Liver (tissue), 7 donors: ENCODE measurements at regions not wholly inside any gene's neighbourhood (a gene's known extent, or its start where the extent isn't known, plus 50 kb on each side); places are given as distances from the start of the nearest gene placed in this dataset.

Experiments
- DNase-seq: peaks from one replicate; pipeline ENCODE4 v3.0.0-alpha.2; 2017; ENCODE audit warnings: low spot score
- H3K27ac ChIP-seq, 2 donors: one replicate each; pipeline ENCODE4 v1.7.0; 2013; ENCODE audit warnings: inconsistent platforms in 2 of 2, low read length in 2 of 2, control low read depth in 1 of 2, low read depth in 1 of 2, mild to moderate bottlenecking in 1 of 2
- H3K27me3 ChIP-seq, 4 donors: one replicate each; pipeline versions ENCODE4 v1.6.1 to v1.7.0; 2013; ENCODE audit warnings: low read length in 3 of 4, inconsistent platforms in 1 of 4, mild to moderate bottlenecking in 1 of 4, moderate library complexity in 1 of 4; ENCODE audit not compliant: control insufficient read depth in 4 of 4, insufficient read depth in 4 of 4
- H3K36me3 ChIP-seq, 4 donors: one replicate each; pipeline versions ENCODE4 v1.6.1 to v1.7.0; 2013; ENCODE audit warnings: low read length in 3 of 4, mild to moderate bottlenecking in 3 of 4, low read depth in 1 of 4, moderate library complexity in 1 of 4; ENCODE audit not compliant: control insufficient read depth in 4 of 4, insufficient read depth in 3 of 4
- H3K4me1 ChIP-seq, 4 donors: one replicate each; pipeline versions ENCODE4 v1.6.1 to v1.7.0; 2013; ENCODE audit warnings: low read length in 3 of 4, mild to moderate bottlenecking in 3 of 4, moderate library complexity in 1 of 4; ENCODE audit not compliant: control insufficient read depth in 4 of 4, insufficient read depth in 4 of 4
- H3K4me3 ChIP-seq, 3 donors: one replicate each; pipeline versions ENCODE4 v1.6.1 to v1.7.0; 2013; ENCODE audit warnings: low read length in 3 of 3, control low read depth in 1 of 3, low read depth in 1 of 3, mild to moderate bottlenecking in 1 of 3
- H3K9ac ChIP-seq, 2 donors: one replicate each; pipeline ENCODE4 v1.7.0; 2013; ENCODE audit warnings: low read length in 2 of 2, mild to moderate bottlenecking in 2 of 2, moderate library complexity in 2 of 2, control low read depth in 1 of 2, low read depth in 1 of 2
- H3K9me3 ChIP-seq, 4 donors: one replicate each; pipeline versions ENCODE4 v1.6.1 to v1.7.0; 2013; ENCODE audit warnings: low read length in 3 of 4; ENCODE audit not compliant: control insufficient read depth in 4 of 4
- EGR1 ChIP-seq, 2 donors: IDR thresholded peaks; 2 replicates each; pipeline ENCODE4 v1.6.1; 2016 to 2018; ENCODE audit warnings: antibody characterized with exemption in 2 of 2, low read depth in 2 of 2
- FOXA1 ChIP-seq: IDR thresholded peaks from 2 replicates; pipeline ENCODE4 v1.6.1; 2016; ENCODE audit warnings: antibody characterized with exemption
- FOXA2 ChIP-seq: IDR thresholded peaks from 2 replicates; pipeline ENCODE4 v1.6.1; 2016; ENCODE audit warnings: antibody characterized with exemption
- HNF4A ChIP-seq, 2 donors: conservative IDR thresholded peaks; 2 replicates each; pipeline ENCODE4 v1.6.1; 2016; ENCODE audit warnings: antibody characterized with exemption in 2 of 2, mild to moderate bottlenecking in 2 of 2
- HNF4G ChIP-seq: IDR thresholded peaks from 2 replicates; pipeline ENCODE4 v1.6.1; 2016; ENCODE audit warnings: antibody characterized with exemption
- JUND ChIP-seq, 2 donors: IDR thresholded peaks; 2 replicates each; pipeline ENCODE4 v1.6.1; 2016; ENCODE audit warnings: antibody characterized with exemption in 2 of 2
- NR2F2 ChIP-seq: IDR thresholded peaks from 2 replicates; pipeline ENCODE4 v1.6.1; 2016; ENCODE audit warnings: antibody characterized with exemption
- RAD21 ChIP-seq, 2 donors: IDR thresholded peaks; 2 replicates each; pipeline ENCODE4 v1.6.1; 2016; ENCODE audit warnings: antibody characterized with exemption in 2 of 2, mild to moderate bottlenecking in 2 of 2
- RXRA ChIP-seq, 2 donors: IDR thresholded peaks; 2 replicates each; pipeline ENCODE4 v1.6.1; 2017 to 2018; ENCODE audit warnings: antibody characterized with exemption in 2 of 2, mild to moderate bottlenecking in 1 of 2
- SP1 ChIP-seq: IDR thresholded peaks from 2 replicates; pipeline ENCODE4 v1.6.1; 2018; ENCODE audit warnings: antibody characterized with exemption, mild to moderate bottlenecking
- YY1 ChIP-seq: IDR thresholded peaks from 2 replicates; pipeline ENCODE4 v1.6.1; 2016; ENCODE audit warnings: antibody characterized with exemption, mild to moderate bottlenecking
- WGBS: extraction: QIAGEN DNeasy Blood & Tissue Kit; methylation state at CpG from one replicate; pipeline ENCODE4 v1.1.7; 2013; 5-methylcytosine and 5-hydroxymethylcytosine counted together
- TF ChIP-seq, protein P1 (sequence below): IDR thresholded peaks from 2 replicates; pipeline ENCODE4 v1.6.1; 2016; ENCODE audit warnings: antibody characterized with exemption
- TF ChIP-seq, protein P2 (sequence below): IDR thresholded peaks from 2 replicates; pipeline ENCODE4 v1.6.1; 2016; ENCODE audit warnings: antibody characterized with exemption
- TF ChIP-seq, protein P3 (sequence below): IDR thresholded peaks from 2 replicates; pipeline ENCODE4 v1.6.1; 2016; ENCODE audit warnings: antibody characterized with exemption, mild to moderate bottlenecking
- donor health status: healthy.
- donor health status: healthy.
- donor health status: healthy.
- donor health status: healthy.

DNA sequence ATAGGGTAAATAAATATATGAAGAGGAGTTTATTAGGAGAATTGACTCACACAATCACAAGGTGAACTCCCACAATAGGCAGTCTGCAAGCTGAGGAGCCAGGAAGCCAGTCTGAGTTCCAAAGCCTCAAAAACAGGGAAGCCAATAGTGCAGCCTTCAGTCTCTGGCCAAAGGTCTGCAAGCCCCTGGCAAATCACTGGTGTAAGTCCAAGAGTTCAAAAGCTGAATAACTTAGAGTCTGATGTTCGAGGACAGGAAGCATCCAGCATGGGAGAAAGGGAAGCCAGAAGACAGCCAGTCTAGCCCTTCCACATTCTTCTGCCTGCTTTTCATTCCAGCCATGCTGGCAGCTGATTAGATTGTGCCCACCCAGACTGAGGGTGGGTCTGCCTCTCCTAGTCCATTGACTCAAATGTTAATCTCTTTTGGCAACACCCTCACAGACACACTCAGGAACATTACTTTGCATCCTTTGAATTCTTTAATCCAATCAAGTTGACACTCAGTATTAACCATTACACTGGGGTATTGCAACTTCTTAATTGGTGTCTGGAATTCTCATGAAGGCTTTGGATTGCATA lies 736.5 kb upstream of the LMO3 start:
- no peaks in the 10 kb centered on the region for H3K9me3 ChIP-seq
- H3K36me3 ChIP-seq, result no peaks in the 10 kb centered on the region
- no peaks in the 10 kb centered on the region for H3K27me3 ChIP-seq
- no peak for DNase-seq
- no peak overlapping the region for H3K9ac ChIP-seq
- no peak overlapping the region for H3K27ac ChIP-seq
- no peaks in the 10 kb centered on the region for H3K4me1 ChIP-seq
- H3K4me3 ChIP-seq, result no peak overlapping the region
- TF ChIP-seq FOXA2, result no peak
- 10% methylated on average over 1 of the region's 1 CpG for WGBS

DNA sequence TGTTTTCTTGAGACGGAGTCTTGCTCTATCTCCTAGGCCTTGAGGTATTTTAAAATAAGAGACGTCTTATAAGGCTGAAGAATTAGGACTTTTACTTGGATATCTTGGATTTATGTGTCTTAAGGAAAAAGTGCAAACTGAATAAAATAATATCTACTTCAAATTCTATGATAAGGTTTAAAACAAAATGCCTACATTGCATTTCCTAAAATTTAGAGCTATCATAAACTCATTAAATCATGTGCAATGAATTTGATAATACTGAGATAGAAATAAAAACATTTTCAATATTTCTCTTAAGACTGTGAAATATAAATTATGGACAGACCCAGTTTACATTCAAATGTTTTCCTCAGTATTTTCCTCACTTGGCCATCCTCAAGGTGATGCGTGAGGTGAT lies 729.5 kb upstream of the LMO3 start:
- Histone ChIP-seq H3K9ac (no peak overlapping the region), H3K9me3 (peaks cover 0 to 3% (median 0%) of the 10 kb centered on the region in 4 donors), H3K27me3 (no peaks in the 10 kb centered on the region), H3K27ac (no peak overlapping the region), H3K4me1 (no peaks in the 10 kb centered on the region), H3K4me3 (no peak overlapping the region), H3K36me3 (no peaks in the 10 kb centered on the region)
- no peak for DNase-seq
- WGBS, result 72% methylated on average over 3 of the region's 3 CpGs
- TF ChIP-seq YY1, result no peak
- no peak for TF ChIP-seq NR2F2
- TF ChIP-seq JUND (IDR thresholded peaks at IDR 0.05), result no peak

DNA sequence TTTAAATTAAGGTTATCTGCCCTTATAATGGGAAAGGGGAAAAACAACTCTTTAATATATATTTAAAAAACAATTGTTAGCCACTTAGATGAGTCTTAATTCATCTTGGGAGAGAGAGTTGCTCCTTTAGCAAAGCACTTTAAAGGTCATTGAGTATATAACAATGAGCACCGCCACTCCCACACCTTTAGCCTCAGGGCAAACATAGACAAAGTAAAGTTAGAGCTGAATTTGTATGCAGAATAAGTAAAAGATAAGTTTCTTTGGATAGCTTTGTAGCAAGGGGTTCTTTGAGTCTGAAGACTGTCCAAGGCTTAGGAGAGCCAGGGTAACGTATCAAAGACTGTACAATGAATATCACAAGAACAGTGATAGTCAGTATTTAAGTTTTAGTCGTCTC lies 728.8 kb upstream of the LMO3 start:
- H3K27me3 ChIP-seq, result no peaks in the 10 kb centered on the region

DNA sequence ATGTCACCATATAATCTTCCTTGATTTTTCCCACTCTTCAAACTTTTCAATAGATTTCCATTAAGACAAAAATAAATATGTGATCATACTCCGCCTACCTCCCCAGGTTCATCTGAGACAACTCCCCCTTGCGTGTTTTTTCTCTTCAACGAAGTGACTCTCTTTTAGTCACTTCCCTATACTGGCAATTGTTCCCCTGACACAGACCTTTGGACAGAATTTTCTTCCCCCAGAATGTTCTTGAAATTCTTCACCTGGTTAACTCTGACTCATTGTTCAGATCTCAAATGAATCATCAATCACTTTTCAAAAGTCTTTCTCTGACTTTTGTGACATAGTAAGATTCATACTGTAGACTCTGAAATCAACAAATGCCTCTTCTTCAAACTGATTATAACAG lies 727.3 kb upstream of the LMO3 start:
- Histone ChIP-seq H3K4me3 (no peak overlapping the region), H3K4me1 (no peaks in the 10 kb centered on the region), H3K27me3 (no peaks in the 10 kb centered on the region), H3K9ac (no peak overlapping the region), H3K27ac (no peak overlapping the region), H3K36me3 (no peaks in the 10 kb centered on the region), H3K9me3 (peaks cover 0 to 3% (median 0%) of the 10 kb centered on the region in 4 donors)
- 84% methylated on average over 3 of the region's 3 CpGs for WGBS
- DNase-seq, result no peak
- TF ChIP-seq FOXA1, result no peak
- TF ChIP-seq EGR1 (IDR thresholded peaks at IDR 0.05; ENCODE audit: low read depth in 2 of 2), result no peak
- TF ChIP-seq YY1, result no peak
- no peak for TF ChIP-seq NR2F2
- TF ChIP-seq HNF4A (conservative IDR thresholded peaks at IDR 0.05), result no peak
- TF ChIP-seq SP1, result no peak
- no peak for TF ChIP-seq RAD21 (IDR thresholded peaks at IDR 0.05)
- no peak for TF ChIP-seq HNF4G

More for the DNA sequence above, 728.8 kb upstream of the LMO3 start:
- 41% methylated on average over 3 of the region's 3 CpGs for WGBS
- H3K9ac ChIP-seq, result no peak overlapping the region
- H3K4me3 ChIP-seq, result no peak overlapping the region
- peaks cover 0 to 3% (median 0%) of the 10 kb centered on the region in 4 donors for H3K9me3 ChIP-seq
- DNase-seq, result no peak
- no peaks in the 10 kb centered on the region for H3K36me3 ChIP-seq
- TF ChIP-seq EGR1 (IDR thresholded peaks at IDR 0.05; ENCODE audit: low read depth in 2 of 2), result no peak
- no peak for TF ChIP-seq RXRA (IDR thresholded peaks at IDR 0.05)
- H3K4me1 ChIP-seq, result no peaks in the 10 kb centered on the region
- no peak overlapping the region for H3K27ac ChIP-seq

DNA sequence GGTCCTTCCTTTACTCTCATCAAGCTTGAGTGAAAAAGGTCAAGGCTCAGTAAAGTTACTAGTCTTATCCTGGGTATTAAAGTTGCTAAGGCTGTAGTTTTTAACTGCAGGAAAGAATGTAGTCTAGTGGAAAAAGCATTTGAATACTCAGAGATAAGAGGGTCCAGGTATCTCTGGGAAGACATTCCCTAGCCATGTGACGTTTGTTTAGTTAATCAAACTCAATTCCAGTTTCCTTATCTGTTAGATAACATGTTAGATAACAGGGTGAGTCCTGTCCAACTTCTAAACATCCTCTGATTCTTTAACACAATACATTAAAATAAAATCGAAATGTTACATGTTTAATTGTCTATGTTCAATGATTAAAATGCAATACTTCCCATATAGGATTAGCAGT lies 720.7 kb upstream of the LMO3 start:
- 18% methylated on average over 2 of the region's 2 CpGs for WGBS
- H3K4me1 ChIP-seq, result no peaks in the 10 kb centered on the region
- DNase-seq, result no peak
- no peak for TF ChIP-seq HNF4G
- TF ChIP-seq RAD21 (IDR thresholded peaks at IDR 0.05), result no peak
- TF ChIP-seq, protein P1, sequence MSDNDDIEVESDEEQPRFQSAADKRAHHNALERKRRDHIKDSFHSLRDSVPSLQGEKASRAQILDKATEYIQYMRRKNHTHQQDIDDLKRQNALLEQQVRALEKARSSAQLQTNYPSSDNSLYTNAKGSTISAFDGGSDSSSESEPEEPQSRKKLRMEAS, result no peak
- TF ChIP-seq, protein P2, sequence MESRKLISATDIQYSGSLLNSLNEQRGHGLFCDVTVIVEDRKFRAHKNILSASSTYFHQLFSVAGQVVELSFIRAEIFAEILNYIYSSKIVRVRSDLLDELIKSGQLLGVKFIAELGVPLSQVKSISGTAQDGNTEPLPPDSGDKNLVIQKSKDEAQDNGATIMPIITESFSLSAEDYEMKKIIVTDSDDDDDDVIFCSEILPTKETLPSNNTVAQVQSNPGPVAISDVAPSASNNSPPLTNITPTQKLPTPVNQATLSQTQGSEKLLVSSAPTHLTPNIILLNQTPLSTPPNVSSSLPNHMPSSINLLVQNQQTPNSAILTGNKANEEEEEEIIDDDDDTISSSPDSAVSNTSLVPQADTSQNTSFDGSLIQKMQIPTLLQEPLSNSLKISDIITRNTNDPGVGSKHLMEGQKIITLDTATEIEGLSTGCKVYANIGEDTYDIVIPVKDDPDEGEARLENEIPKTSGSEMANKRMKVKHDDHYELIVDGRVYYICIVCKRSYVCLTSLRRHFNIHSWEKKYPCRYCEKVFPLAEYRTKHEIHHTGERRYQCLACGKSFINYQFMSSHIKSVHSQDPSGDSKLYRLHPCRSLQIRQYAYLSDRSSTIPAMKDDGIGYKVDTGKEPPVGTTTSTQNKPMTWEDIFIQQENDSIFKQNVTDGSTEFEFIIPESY, result no peak
- no peak for TF ChIP-seq RXRA (IDR thresholded peaks at IDR 0.05)
- TF ChIP-seq EGR1 (IDR thresholded peaks at IDR 0.05; ENCODE audit: low read depth in 2 of 2), result no peak
- no peak for TF ChIP-seq FOXA1
- no peak for TF ChIP-seq YY1
- TF ChIP-seq SP1, result no peak
- TF ChIP-seq, protein P3, sequence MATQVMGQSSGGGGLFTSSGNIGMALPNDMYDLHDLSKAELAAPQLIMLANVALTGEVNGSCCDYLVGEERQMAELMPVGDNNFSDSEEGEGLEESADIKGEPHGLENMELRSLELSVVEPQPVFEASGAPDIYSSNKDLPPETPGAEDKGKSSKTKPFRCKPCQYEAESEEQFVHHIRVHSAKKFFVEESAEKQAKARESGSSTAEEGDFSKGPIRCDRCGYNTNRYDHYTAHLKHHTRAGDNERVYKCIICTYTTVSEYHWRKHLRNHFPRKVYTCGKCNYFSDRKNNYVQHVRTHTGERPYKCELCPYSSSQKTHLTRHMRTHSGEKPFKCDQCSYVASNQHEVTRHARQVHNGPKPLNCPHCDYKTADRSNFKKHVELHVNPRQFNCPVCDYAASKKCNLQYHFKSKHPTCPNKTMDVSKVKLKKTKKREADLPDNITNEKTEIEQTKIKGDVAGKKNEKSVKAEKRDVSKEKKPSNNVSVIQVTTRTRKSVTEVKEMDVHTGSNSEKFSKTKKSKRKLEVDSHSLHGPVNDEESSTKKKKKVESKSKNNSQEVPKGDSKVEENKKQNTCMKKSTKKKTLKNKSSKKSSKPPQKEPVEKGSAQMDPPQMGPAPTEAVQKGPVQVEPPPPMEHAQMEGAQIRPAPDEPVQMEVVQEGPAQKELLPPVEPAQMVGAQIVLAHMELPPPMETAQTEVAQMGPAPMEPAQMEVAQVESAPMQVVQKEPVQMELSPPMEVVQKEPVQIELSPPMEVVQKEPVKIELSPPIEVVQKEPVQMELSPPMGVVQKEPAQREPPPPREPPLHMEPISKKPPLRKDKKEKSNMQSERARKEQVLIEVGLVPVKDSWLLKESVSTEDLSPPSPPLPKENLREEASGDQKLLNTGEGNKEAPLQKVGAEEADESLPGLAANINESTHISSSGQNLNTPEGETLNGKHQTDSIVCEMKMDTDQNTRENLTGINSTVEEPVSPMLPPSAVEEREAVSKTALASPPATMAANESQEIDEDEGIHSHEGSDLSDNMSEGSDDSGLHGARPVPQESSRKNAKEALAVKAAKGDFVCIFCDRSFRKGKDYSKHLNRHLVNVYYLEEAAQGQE, result no peak
- no peak for TF ChIP-seq JUND (IDR thresholded peaks at IDR 0.05)

More for the DNA sequence above, 720.7 kb upstream of the LMO3 start:
- no peak overlapping the region for H3K9ac ChIP-seq
- H3K27me3 ChIP-seq, result no peaks in the 10 kb centered on the region
- H3K36me3 ChIP-seq, result no peaks in the 10 kb centered on the region
- no peak overlapping the region for H3K4me3 ChIP-seq
- H3K9me3 ChIP-seq, result no peaks in the 10 kb centered on the region
- H3K27ac ChIP-seq, result no peak overlapping the region
